Stimulated activated CD4-positive, alpha-beta T cell treated with anti-CD3 and anti-CD28 coated beads, Interleukin-1b, Interleukin-23, amount 100 ng/mL, for 24 hours (primary cell): ENCODE measurements at regions not wholly inside any gene's neighbourhood (a gene's known extent, or its start where the extent isn't known, plus 50 kb on each side); places are given as distances from the start of the nearest gene placed in this dataset.
"Not testable (repeated sequence)": the region's sequence is repeated elsewhere in the genome, so short reads cannot be mapped to it uniquely, and the experiment has no call there.

Experiments
- DNase-seq, 4 experiments: peaks; one replicate each; pipeline ENCODE4 v3.0.0-alpha.2; 2020; ENCODE audit warnings: low read depth in 4 of 4, low spot score in 1 of 4

DNA sequence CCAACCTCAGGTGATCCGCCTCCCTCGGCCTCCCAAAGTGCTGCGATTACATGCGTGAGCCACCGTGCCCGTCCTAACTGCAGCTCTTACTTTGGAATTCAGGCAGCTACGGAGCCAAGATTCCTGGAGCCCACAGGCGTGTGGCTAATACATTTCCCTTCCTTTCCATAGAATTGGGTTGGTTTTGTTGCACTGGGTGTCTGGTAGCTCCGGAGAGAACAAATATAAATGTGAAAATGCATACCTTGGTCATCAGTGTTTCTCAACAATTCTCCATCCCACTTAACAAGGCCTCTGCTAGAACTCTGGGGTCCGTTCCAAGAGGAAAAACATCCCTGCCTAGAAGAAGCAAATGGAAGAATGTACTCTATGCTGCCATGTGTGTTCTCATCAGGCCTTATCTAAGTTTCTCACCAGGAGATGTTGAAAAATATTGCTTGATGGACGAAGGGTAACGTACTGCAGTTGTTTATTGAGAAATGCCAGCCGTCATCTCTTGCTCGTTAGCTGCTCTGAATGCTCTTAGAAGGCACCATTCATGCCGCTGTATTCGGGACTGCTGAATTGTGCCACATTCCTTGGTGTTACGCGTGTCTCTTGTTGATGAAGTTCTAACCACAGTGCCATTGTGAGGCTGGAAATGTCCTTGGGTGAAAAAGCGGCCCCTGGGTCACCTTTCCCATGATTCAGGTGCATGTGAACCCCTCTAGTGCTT is 50.5 kb upstream of the CD99 start:
- DNase-seq = no peak

GRCh38 chrX:2638279-2638678 is 52.8 kb upstream of the CD99 start:
- no peak for DNase-seq

DNA sequence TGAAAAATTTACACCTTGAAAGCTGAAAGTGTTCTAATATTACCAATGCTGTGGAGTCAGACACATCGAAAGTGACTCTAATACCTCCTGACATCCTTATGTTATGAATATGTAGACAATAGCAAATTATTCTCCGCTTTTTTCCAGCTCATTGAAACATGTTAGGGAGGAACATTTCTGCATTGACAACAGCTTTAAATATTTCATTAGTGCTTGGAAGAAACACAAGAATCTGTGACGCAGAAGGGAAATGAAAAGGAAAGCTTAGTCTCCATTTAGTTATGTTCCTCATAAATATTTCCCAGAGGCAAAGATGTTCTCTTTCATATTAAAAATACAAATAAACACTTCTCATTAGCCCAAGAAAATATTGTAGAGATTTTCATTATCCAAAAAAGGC is 55.8 kb upstream of the CD99 start:
- no peak for DNase-seq

DNA sequence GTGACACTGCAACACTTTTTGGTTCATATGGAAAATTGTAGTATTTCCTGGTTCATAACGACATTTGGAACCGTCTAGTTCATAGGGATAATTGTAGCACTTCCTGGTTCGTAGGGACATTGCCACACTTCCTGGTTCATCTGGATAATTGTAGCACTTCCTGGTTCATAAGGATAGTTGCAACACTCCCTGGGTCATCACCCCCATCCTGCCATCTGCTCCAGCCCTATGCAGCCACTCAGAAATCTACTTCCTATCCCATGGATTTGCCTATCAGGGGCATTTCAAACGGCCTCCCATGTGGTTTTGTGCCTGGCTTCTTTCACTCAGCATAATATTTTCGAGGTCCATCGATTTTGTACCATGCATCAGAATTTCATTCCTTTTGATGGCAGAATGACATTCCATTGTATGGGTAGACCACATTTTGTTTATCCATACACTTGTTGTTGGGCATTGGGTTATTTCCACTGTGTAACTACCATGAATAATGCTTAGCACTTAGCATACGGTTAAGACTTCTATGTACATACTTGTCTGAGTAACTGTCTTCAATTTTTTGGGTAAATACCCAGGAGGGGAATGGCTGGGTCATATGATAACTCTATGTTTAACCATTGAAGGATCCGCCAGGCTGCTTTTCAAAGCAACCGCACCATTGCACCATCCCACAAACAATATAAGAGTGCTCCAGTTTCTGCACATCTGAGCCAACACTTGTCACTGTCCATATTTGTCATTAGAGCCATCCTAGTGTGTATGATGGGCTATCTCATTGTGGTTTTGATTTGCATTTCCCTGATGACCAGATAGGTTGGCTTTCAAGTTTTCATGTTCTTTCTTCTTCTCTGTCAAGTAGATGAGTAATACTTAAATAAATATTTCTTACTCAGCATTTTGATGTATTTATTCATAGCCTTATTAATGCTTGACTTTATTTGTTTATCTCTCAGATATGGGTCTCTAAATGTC is 58.3 kb upstream of the CD99 start:
- DNase-seq = no peak

GRCh38 chrX:2631743-2632532 is 59.2 kb upstream of the CD99 start:
- DNase-seq = no peak

DNA sequence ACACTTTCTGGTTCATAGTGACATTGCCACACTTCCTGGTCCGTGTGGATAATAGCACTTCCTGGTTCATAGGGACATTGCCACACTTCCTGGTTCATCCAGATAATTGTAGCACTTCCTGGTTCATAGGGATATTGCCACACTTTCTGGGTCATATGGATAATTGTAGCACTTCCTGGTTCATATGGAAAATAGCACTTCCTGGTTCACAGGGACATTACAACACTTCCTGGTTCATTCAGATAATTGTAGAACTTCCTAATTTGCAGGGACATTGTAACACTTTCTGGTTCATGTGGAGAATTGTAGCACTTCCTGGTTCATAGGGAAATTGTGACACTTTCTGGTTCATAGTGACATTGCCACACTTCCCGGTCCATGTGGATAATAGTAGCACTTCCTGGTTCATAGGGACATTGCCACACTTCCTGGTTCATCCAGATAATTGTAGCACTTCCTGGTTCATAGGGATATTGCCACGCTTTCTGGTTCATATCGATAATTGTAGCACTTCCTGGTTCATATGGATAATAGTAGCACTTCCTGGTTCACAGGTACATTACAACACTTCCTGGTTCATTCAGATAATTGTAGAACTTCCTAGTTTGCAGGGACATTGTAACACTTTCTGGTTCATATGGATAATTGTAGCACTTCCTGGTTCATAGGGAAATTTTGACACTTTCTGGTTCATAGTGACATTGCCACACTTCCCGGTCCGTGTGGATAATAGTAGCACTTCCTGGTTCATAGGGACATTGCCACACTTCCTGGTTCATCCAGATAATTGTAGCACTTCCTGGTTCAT is 60.0 kb upstream of the CD99 start:
- not testable (repeated sequence) for DNase-seq

DNA sequence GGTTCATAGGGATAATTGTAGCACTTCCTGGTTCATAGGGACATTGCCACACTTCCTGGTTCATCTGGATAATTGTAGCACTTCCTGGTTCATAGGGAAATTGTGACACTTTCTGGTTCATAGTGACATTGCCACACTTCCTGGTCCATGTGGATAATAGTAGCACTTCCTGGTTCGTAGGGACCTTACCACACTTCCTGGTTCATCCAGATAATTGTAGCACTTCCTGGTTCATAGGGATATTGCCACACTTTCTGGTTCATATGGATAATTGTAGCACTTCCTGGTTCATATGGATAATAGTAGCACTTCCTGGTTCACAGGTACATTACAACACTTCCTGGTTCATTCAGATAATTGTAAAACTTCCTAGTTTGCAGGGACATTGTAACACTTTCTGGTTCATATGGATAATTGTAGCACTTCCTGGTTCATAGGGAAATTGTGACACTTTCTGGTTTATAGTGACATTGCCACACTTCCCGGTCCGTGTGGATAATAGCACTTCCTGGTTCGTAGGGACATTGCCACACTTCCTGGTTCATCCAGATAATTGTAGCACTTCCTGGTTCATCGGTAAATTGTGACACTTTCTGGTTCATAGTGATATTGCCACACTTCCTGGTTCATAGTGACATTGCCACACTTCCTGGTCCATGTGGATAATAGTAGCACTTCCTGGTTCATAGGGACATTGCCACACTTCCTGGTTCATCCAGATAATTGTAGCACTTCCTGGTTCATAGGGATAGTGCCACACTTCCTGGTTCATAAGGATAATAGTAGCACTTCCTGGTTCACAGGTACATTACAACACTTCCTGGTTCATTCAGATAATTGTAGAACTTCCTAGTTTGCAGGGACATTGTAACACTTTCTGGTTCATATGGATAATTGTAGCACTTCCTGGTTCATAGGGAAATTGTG is 60.8 kb upstream of the CD99 start:
- DNase-seq = peak in 1 of 4 experiments; percentile 24

DNA sequence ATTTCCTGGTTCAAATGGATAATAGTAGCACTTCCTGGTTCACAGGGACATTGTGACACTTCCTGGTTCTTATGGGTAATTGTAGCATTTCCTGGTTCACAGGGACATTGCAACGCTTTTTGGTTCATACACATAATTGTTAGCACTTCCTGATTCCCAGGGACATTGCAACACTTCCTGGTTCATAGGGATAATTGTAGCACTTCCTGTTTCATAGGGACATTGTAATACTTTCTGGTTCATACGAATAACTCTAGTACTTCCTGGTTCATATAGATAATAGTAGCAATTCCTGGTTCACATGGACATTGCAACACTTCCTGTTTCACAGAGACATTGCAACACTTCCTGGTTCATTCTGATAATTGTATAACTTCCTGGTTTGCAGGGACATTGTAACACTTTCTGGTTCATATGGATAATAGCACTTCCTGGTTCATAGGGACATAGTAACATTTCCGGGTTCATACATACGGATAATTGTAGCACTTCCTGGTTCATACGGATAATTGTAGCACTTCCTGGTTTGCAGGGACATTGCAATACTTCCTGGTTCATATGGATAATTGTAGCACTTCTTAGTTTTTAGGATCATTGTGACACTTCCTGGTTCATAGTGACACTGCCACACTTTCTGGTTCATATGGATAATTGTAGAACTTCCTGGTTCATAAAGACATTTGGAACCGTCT is 61.6 kb upstream of the CD99 start:
- no peak for DNase-seq

GRCh38 chrX:2628751-2629315 is 62.3 kb upstream of the CD99 start:
- DNase-seq = no peak

DNA sequence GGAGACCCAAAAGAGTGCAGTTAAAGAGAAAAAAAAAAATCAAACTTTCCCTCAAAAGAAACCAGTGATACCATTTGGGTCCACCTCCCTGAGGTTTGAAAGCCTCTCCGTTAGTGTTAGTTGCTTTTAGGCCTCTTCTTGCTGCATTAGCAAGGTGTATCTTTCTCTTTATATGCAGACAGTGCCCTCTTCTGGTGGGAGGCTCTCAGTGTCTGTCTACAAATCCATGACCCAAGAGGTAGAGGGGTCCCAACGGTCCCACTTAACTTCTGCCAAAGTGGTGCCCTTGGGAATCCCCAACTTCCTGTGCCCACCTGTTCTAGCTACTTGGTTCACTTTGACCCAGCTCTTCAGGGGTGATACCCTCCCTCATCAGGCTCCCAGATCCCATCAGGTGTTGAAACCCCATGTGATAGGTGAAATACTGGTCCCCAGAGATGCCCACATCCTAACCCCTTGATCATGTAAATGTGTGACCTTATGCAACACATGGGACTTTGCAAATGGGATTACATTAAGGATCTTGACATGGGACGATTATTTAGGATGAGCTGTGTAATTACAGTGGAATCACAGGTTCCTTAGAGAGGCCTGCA is 63.7 kb upstream of the CD99 start:
- DNase-seq = no peak

- DNase-seq = no peak
These were observed 64.3 kb upstream of the CD99 start for GRCh38 chrX:2626750-2627149.

DNA sequence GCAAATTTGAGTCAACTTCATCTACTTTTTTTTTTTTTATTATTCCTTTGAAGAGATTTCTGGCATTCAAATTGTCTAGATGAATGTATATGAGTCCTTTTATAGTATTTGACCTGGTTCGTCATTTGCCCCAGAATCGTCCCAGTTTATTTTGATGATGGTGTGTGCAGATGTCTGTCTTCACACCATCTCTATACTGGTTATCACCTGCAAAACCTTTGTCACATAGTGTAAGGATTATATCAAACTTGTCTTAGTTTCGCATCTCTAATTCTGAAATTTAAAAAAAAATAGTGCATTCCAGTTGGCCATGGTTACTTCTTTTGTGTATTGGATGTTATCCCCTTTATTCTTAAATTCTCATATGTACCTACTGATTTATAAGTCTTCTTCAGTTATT is 70.5 kb upstream of the CD99 start:
- DNase-seq = no peak

DNA sequence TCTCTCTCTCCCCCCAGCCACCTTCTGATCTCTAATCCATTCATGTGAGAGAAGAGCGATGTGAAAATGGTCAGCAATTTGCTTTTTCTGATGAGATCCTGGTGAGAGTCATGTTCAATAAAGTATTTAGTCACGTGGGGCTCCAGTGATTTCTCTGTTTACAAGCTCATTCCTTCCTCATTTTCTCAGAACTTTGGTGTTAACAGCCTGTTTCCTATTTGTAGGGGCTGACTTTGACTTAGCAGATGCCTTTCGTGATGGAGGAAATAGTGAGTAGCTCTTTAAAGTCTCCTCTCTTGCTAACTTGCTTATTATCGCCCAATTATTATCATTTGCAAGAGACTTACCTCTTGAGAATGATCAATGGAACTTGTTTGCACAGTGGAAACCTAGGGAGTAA is 72.6 kb upstream of the CD99 start:
- DNase-seq = no peak

DNA sequence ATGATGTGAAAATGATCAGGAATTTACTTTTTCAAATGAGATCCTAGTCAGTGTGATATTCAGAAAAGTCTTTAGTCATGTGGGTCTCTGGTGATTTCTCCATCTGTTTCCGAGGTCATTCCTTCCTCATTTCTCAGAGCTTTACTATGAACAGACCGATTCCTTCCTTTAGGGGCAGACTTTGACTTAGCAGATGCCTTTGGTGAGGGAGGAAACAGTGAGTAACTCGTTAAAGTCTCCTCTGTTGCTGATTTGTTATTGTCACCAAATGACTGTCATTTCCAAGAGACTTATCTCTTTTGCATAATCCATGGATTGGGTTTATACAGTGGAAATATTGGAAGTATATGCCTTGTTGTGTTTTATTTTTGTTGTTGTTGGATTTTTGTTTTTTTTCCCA is 76.2 kb upstream of the CD99 start:
- DNase-seq = no peak

DNA sequence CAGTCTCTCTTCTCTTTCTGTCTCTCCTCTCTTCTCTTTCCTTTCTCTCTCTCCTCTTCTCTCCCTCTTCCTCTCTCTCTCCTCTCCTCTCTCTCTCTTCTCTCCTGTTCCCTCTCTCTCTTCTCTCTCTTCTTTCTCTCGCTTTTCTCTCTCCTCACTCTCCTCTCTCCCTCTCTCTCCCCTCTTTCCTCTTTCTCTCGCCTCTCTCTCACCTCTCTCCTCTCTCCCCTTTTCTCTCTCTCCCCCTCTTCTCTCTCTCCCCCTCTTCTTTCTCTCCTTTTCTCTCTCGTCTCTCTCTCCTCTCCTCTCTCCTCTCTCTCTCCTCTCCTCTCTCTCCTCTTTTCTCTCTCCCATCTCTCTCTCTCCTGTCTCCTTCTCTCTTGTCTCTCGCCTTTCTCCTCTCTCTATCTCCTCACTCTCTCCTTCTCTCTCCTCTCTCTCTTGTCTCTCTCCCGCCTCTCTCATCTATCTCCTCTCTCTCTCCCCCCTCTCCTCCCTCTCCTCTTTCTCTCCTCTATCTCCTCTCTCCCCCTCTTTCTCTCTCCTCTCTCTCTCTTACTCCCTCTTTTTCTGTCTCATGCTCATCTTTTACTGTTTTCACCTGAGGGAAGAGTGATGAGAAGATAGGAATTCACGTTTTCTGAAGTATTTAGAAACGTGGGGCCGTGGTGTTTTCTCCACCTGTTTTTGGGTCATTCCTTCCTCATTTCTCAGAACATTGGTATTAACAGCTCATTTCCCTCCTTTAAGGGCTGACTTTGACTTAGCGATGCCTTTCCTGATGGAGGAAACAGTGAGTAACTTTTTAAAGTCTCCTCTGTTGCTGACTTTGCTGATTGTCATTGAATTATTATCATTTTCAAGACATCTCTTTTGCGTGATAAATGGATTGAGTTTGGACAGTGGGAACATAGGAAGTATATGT is 80.6 kb upstream of the CD99 start:
- DNase-seq = no peak

DNA sequence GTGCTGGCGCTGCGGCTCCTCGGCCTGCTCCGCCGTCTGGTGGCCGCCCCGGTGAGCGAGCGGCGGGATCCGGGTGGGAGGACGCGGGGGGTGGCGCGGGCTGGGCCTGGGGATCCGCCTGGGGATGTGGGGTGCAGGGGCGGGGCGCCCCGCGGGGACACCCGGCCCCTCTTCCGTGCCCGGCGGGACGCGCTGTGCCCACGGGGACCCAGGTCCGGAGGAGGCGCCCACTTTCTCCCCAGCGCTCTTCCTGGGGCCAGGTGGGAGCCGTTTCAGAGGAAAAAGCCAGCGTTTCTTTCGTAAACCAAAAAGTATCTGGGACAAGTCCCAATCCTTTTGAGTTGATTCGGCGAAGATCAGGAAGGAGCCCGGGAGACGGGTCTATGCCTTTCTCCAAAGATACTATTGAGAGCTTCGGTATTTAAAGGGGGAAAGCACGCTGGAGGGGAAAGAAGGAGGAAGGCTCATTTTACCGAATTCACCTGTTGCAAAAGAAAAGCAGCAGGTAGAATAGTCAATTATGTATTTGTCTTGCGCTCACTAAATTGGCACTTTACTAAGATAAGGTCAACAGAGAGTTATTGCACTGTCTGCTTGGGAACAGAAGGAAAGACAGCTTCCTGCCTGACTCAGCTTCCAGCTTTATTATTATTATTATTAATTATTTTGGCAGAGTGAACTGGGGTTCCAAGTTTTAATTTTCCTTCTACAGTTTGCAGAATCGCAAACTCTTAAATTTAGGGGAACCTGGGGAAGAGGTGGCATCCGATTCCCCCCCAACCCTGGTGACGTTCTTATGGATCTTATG is 81.5 kb upstream of the CD99 start:
- no peak for DNase-seq
